ENCODE measurements at regions not wholly inside any gene's neighbourhood (a gene's known extent, or its start where the extent isn't known, plus 50 kb on each side); places are given as distances from the start of the nearest gene placed in this dataset.

DNA sequence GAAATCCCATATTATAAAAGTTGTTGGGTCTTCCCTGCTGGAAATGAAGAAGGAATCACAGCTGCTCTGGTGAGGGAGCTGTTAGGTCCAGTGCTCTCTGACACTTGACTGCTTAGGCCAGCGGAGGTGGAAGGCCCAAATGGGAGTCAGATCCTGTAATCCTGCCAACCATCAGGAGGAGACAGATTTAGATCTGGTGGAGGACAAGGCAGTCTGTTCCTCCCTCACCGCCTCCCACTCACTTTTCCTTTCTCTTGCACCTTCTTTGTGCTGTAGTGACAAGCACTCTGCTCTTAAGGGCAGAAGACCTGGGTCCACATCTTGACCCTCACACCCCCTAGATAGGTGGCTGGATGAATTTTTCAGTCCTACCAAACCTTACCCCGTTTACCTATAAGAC, 59.7 kb upstream of the CHST1 start:
- TF ChIP-seq, protein P1, sequence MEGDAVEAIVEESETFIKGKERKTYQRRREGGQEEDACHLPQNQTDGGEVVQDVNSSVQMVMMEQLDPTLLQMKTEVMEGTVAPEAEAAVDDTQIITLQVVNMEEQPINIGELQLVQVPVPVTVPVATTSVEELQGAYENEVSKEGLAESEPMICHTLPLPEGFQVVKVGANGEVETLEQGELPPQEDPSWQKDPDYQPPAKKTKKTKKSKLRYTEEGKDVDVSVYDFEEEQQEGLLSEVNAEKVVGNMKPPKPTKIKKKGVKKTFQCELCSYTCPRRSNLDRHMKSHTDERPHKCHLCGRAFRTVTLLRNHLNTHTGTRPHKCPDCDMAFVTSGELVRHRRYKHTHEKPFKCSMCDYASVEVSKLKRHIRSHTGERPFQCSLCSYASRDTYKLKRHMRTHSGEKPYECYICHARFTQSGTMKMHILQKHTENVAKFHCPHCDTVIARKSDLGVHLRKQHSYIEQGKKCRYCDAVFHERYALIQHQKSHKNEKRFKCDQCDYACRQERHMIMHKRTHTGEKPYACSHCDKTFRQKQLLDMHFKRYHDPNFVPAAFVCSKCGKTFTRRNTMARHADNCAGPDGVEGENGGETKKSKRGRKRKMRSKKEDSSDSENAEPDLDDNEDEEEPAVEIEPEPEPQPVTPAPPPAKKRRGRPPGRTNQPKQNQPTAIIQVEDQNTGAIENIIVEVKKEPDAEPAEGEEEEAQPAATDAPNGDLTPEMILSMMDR (conservative IDR thresholded peaks at IDR 0.05; ENCODE audit: low read length), result no peak
- no peak for TF ChIP-seq EZH2phosphoT487 (IDR thresholded peaks at IDR 0.05; ENCODE audit: borderline replicate concordance)
